ENCODE measurements at regions not wholly inside any gene's neighbourhood (a gene's known extent, or its start where the extent isn't known, plus 50 kb on each side); places are given as distances from the start of the nearest gene placed in this dataset.

- no peaks in the 10 kb centered on the region for H3K36me3 ChIP-seq (replicated peaks in 1 of 2)
- H3K27ac ChIP-seq = no peak overlapping the region
- DNase-seq = no peak
- no peaks in the 10 kb centered on the region for H3K9me3 ChIP-seq (replicated peaks in 1 of 3)
- TF ChIP-seq CTCF (IDR thresholded peaks at IDR 0.05) (no peak), POLR2A (IDR thresholded peaks at IDR 0.05) (no peak)
- no peak overlapping the region for H3K4me3 ChIP-seq
- H3K27me3 ChIP-seq = no peaks in the 10 kb centered on the region
- intact Hi-C loops (cut with DNase I) = no loop called here
- no peaks in the 10 kb centered on the region for H3K4me1 ChIP-seq (replicated peaks in 1 of 2)
- WGBS, 4 donors = 70 to 85% (median 78%) methylated on average over 2 of the region's 2 CpGs
These were observed 116.8 kb downstream of the CDC42EP3 start for GRCh38 chr2:37554687-37555086.

GRCh38 chr2:37555457-37555856 lies 116.0 kb downstream of the CDC42EP3 start:
- 66 to 72% (median 69%) methylated on average over 5 of the region's 5 CpGs for WGBS, 4 donors
- no peak for DNase-seq
- Histone ChIP-seq H3K36me3 (replicated peaks in 1 of 2) (no peaks in the 10 kb centered on the region), H3K27me3 (no peaks in the 10 kb centered on the region), H3K9me3 (replicated peaks in 1 of 3) (no peaks in the 10 kb centered on the region), H3K27ac (no peak overlapping the region), H3K4me1 (replicated peaks in 1 of 2) (no peaks in the 10 kb centered on the region), H3K4me3 (no peak overlapping the region)
- TF ChIP-seq CTCF (IDR thresholded peaks at IDR 0.05) (no peak), POLR2A (IDR thresholded peaks at IDR 0.05) (no peak)
- intact Hi-C loops (cut with DNase I) = no loop called here

- no peaks in the 10 kb centered on the region for H3K27me3 ChIP-seq
- whole genome bisulfite sequencing, 4 donors = 74 to 83% (median 77%) methylated on average over 3 of the region's 3 CpGs
- peaks cover 2 to 5% of the 10 kb centered on the region in 2 donors for H3K4me1 ChIP-seq (replicated peaks in 1 of 2)
- intact Hi-C loops (cut with DNase I) = no loop called here
- H3K9me3 ChIP-seq (replicated peaks in 1 of 3) = no peaks in the 10 kb centered on the region
- H3K36me3 ChIP-seq (replicated peaks in 1 of 2) = no peaks in the 10 kb centered on the region
- H3K4me3 ChIP-seq = no peak overlapping the region
- no peak for DNase-seq
- H3K27ac ChIP-seq = no peak overlapping the region
- TF ChIP-seq CTCF (IDR thresholded peaks at IDR 0.05) = no peak
- TF ChIP-seq POLR2A (IDR thresholded peaks at IDR 0.05) = no peak
These were observed 115.2 kb downstream of the CDC42EP3 start for GRCh38 chr2:37556256-37556655.

GRCh38 chr2:37558623-37559022 lies 112.8 kb downstream of the CDC42EP3 start:
- peak in 2 of 7 donors; percentile 21 to 28 for DNase-seq
- WGBS, 4 donors = 89 to 100% (median 95%) methylated on average over 1 of the region's 1 CpG
- no peaks in the 10 kb centered on the region for H3K36me3 ChIP-seq (replicated peaks in 1 of 2)
- H3K4me1 ChIP-seq (replicated peaks in 1 of 2) = peaks cover 3 to 10% of the 10 kb centered on the region in 2 donors
- no peak overlapping the region for H3K27ac ChIP-seq
- intact Hi-C loops (cut with DNase I) = no loop called here
- no peaks in the 10 kb centered on the region for H3K9me3 ChIP-seq (replicated peaks in 1 of 3)
- no peak for TF ChIP-seq CTCF (IDR thresholded peaks at IDR 0.05)
- no peak for TF ChIP-seq POLR2A (IDR thresholded peaks at IDR 0.05)
- no peaks in the 10 kb centered on the region for H3K27me3 ChIP-seq
- H3K4me3 ChIP-seq = no peak overlapping the region
